K562 (cell line): ENCODE measurements at regions not wholly inside any gene's neighbourhood (a gene's known extent, or its start where the extent isn't known, plus 50 kb on each side); places are given as distances from the start of the nearest gene placed in this dataset.

Experiments used
- ATAC-seq: fragments of 200-7000 bp; cut with Tn5 transposase; 3 replicates; pipeline ENCODE4 v1.9.1; 2020; ENCODE audit warnings: moderate library complexity
- BruUV-seq: library from RNA; stranded (reverse); fragments of 400-500 nt; replicated peaks from 2 replicates; lab custom pipeline; 2021; lab: Mats Ljungman, UMichigan
- CTCF ChIA-PET: fragments of 300-600 bp; formaldehyde crosslinking; extraction: SDS; loops from one replicate; lab custom pipeline; 2021; ENCODE audit warnings: low intra/inter-chr PET ratio; lab: Yijun Ruan, JAX
- POLR2A ChIA-PET: fragments of 300-600, 350-650 bp; sonication (Branson Sonifier 250); formaldehyde crosslinking; extraction: SDS; loops from one replicate; lab custom pipeline; 2021; ENCODE audit warnings: antibody characterized with exemption, inconsistent platforms; lab: Yijun Ruan, JAX
- DNase-seq, 4 experiments: peaks; one replicate each; pipeline versions ENCODE4 v3.0.0 to v3.0.0-alpha.2; 2011 to 2018; ENCODE audit warnings: low spot score in 3 of 4, mixed read lengths in 3 of 4; ENCODE audit errors: extremely low read depth in 1 of 4
- FAIRE-seq: peaks from 2 replicates; lab custom pipeline; 2011; peaks lifted over from hg19 to GRCh38; lab: Jason Lieb, UNC
- H2AFZ ChIP-seq: 2 replicates; pipeline ENCODE4 v1.6.0; 2011; ENCODE audit warnings: low read depth, low read length, control low read depth, inconsistent platforms
- H3K27ac ChIP-seq: fragments of 200-600 bp; 3 replicates; pipeline ENCODE4 v1.8.0; 2011; ENCODE audit warnings: low read depth, mild to moderate bottlenecking, control low read depth, inconsistent platforms, low read length, moderate library complexity, mixed read lengths; ENCODE audit errors: extremely low read depth
- H3K27me3 ChIP-seq, 2 experiments: fragments of 300-600 bp in 1 of 2; 2 replicates in 1 of 2; 3 replicates in 1 of 2; pipeline versions ENCODE4 v1.6.0 to v1.8.0; 2011; ENCODE audit warnings: inconsistent platforms in 2 of 2, low read length in 2 of 2, mild to moderate bottlenecking in 1 of 2, mixed read lengths in 1 of 2, moderate library complexity in 1 of 2; ENCODE audit not compliant: control insufficient read depth in 2 of 2, insufficient read depth in 2 of 2
- H3K36me3 ChIP-seq: fragments of 300-600 bp; 3 replicates; pipeline ENCODE4 v1.8.0; 2011; ENCODE audit warnings: mild to moderate bottlenecking, low read length, inconsistent platforms; ENCODE audit not compliant: control insufficient read depth, insufficient read depth
- H3K4me1 ChIP-seq, 2 experiments: fragments of 200-600 bp in 1 of 2; replicated peaks in 1 of 2; 2 replicates in 1 of 2; 3 replicates in 1 of 2; pipeline versions ENCODE4 v1.5.1 to v1.8.0; 2011; ENCODE audit warnings: inconsistent platforms in 2 of 2, low read length in 2 of 2, mild to moderate bottlenecking in 1 of 2, mixed read lengths in 1 of 2, moderate library complexity in 1 of 2; ENCODE audit not compliant: control insufficient read depth in 2 of 2, insufficient read depth in 2 of 2
- H3K4me2 ChIP-seq: 2 replicates; pipeline ENCODE4 v1.6.1; 2011; ENCODE audit warnings: low read length, control low read depth, inconsistent platforms, mixed read lengths; ENCODE audit not compliant: insufficient read depth
- H3K4me3 ChIP-seq: fragments of 200-600 bp; sonication (generic), shearing (Covaris generic); 2 replicates; pipeline ENCODE4 v1.5.1; 2016; ENCODE audit warnings: control low read depth, inconsistent platforms
- H3K79me2 ChIP-seq: fragments of 200-600 bp; 3 replicates; pipeline ENCODE4 v1.8.0; 2011; ENCODE audit warnings: low read length, inconsistent platforms; ENCODE audit not compliant: control insufficient read depth, insufficient read depth
- H3K9ac ChIP-seq, 2 experiments: 2 replicates each; pipeline versions ENCODE4 v1.6.0 to v1.6.1; 2011; ENCODE audit warnings: low read depth in 2 of 2, low read length in 2 of 2, control low read depth in 1 of 2, inconsistent platforms in 1 of 2, mild to moderate bottlenecking in 1 of 2, mixed read lengths in 1 of 2; ENCODE audit not compliant: insufficient read depth in 1 of 2
- H3K9me1 ChIP-seq: one replicate; pipeline ENCODE4 v1.6.0; 2011; ENCODE audit warnings: inconsistent platforms, mild to moderate bottlenecking, low read length, moderate library complexity; ENCODE audit not compliant: control insufficient read depth, insufficient read depth
- H3K9me3 ChIP-seq: replicated peaks from 2 replicates; pipeline ENCODE4 v1.5.1; 2011; ENCODE audit warnings: low read depth, low read length, inconsistent platforms; ENCODE audit not compliant: control insufficient read depth, insufficient read depth
- H4K20me1 ChIP-seq: replicated peaks from 2 replicates; pipeline ENCODE4 v1.6.1; 2011; ENCODE audit warnings: low read length, inconsistent platforms, mixed read lengths; ENCODE audit not compliant: control insufficient read depth, insufficient read depth
- ETV1 ChIP-seq: fragments of 450-650 bp; conservative IDR thresholded peaks from 2 replicates; pipeline ENCODE4 v1.6.1; 2016; ENCODE audit warnings: missing genetic modification characterization, control low read depth, low read depth, missing compliant biosample characterization
- KLF16 ChIP-seq: IDR thresholded peaks from 2 replicates; pipeline ENCODE4 v1.6.1; 2016; ENCODE audit warnings: antibody characterized with exemption
- MEF2D ChIP-seq: conservative IDR thresholded peaks from 2 replicates; pipeline ENCODE4 v1.6.1; 2016; ENCODE audit warnings: low read depth, missing genetic modification characterization, missing compliant biosample characterization
- MTF1 ChIP-seq: fragments of 250-450 bp; sonication (Bioruptor Pico); IDR thresholded peaks from 2 replicates; pipeline ENCODE4 v1.9.0; 2021; ENCODE audit warnings: moderate library complexity, mild to moderate bottlenecking, inconsistent platforms, borderline replicate concordance
- YY1 ChIP-seq, 3 experiments: IDR thresholded peaks; 2 replicates each; pipeline ENCODE4 v1.6.1; 2011; ENCODE audit warnings: low read length in 2 of 3, mild to moderate bottlenecking in 2 of 3, moderate library complexity in 2 of 3, borderline replicate concordance in 1 of 3, control low read depth in 1 of 3, low read depth in 1 of 3; ENCODE audit not compliant: insufficient read depth in 3 of 3, insufficient replicate concordance in 2 of 3, control insufficient read depth in 1 of 3, insufficient read length in 1 of 3; ENCODE audit errors: extremely low read depth in 1 of 3
- ZNF551 ChIP-seq: fragments of 250-450 bp; sonication (Bioruptor Pico); IDR thresholded peaks from 2 replicates; pipeline ENCODE4 v1.5.0; 2021; ENCODE audit warnings: mild to moderate bottlenecking, moderate library complexity
- ZNF644 ChIP-seq: fragments of 200-800 bp; sonication (Bioruptor generic); IDR thresholded peaks from 2 replicates; pipeline ENCODE4 v1.6.1; 2016; ENCODE audit warnings: low read depth, missing genetic modification characterization, missing compliant biosample characterization
- WGBS: fragments of 100-300 bp; shearing (Covaris generic); methylation state at CpG from one replicate; pipeline ENCODE4 v1.1.6; 2016; ENCODE audit warnings: low coverage, mixed read lengths; ENCODE audit not compliant: insufficient coverage; ENCODE audit errors: missing lambda C conversion rate; 5-methylcytosine and 5-hydroxymethylcytosine counted together
- in situ Hi-C: fragments of 300-500 bp; cut with MboI; formaldehyde crosslinking; loops from 4 replicates; pipeline ENCODE4 v1.15.0; 2018; ENCODE audit warnings: inconsistent platforms, mixed read lengths
- intact Hi-C: fragments of 100-400 bp; cut with micrococcal nuclease; formaldehyde crosslinking; loops from 2 replicates; pipeline ENCODE4 v1.14.2; 2022
- TF ChIP-seq, protein P1 (sequence below): fragments of 250-450 bp; sonication (Bioruptor Pico); IDR thresholded peaks from 2 replicates; pipeline ENCODE4 v1.5.0; 2020; ENCODE audit warnings: mild to moderate bottlenecking
- TF ChIP-seq, protein P2 (sequence below): fragments of 150-350 bp; IDR thresholded peaks from 2 replicates; pipeline ENCODE4 v1.6.1; 2014; ENCODE audit warnings: low read depth, mild to moderate bottlenecking, low read length, borderline replicate concordance
- TF ChIP-seq, protein P3 (sequence below): IDR thresholded peaks from 2 replicates; pipeline ENCODE4 v1.6.1; 2016; ENCODE audit warnings: missing genetic modification characterization, missing compliant biosample characterization
- TF ChIP-seq, protein P4 (sequence below): sonication (generic); formaldehyde crosslinking; IDR thresholded peaks from 2 replicates; pipeline ENCODE4 v1.8.0; 2023; ENCODE audit warnings: mild to moderate bottlenecking, missing genetic modification reagents

DNA sequence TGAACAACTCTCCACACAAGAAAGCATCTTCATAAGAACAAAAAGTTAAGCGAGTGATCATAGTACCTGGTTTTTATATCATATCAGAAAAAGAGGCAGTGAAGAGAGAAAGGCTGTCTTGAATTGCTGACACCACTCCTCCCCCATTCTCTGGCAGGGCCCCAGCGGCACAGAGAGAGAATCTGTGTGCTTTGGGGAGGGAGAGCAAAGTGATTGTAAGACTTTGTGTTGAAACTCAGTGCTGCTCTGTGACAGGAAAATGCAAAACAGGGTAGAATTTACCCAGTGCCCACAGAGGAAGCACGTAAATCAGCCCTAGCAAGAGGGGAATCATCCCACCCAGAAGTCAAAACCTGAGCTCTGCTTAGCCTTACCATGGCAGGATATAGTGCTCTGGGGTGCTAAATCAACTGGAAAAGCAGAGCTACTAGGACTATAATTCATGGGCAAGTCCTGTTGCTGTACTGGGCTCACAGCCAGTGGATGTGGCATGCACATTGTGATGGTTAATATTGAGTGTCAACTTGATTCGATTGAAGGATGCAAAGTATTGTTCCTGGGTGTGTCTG is 174.6 kb downstream of the PRR32 start (continued):
- no peak for TF ChIP-seq YY1 (IDR thresholded peaks at IDR 0.05; ENCODE audit: borderline replicate concordance in 1 of 3, control insufficient read depth in 1 of 3, extremely low read depth in 1 of 3, insufficient read depth in 3 of 3, insufficient read length in 1 of 3, insufficient replicate concordance in 2 of 3, low read depth in 1 of 3, low read length in 2 of 3)

DNA sequence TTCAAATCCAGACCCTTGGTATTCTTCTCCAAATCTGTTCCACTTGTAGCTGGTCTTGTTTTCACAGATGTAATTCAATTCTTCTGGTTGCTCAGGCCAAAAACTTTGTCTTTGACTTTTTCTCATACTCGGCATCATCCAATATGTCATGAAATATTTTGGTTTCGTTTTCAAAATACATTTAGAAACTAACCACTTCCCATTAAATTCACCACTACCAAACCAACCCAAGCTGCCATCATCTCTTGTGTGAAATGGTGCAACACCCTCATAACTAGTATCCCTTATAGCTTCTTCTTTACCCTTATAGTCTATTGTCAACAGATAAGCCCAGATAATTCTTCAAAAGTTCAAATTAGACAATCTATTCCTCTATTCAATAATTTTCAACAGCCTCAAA is 192.1 kb downstream of the PRR32 start:
- BruUV-seq, result no TSS peak
- Histone ChIP-seq H3K9me3 (no peaks in the 10 kb centered on the region), H3K27me3 (no peaks in the 10 kb centered on the region), H3K4me1 (no peaks in the 10 kb centered on the region), H3K79me2 (no peaks in the 10 kb centered on the region), H3K36me3 (no peaks in the 10 kb centered on the region), H3K4me2 (no peak overlapping the region), H4K20me1 (no peaks in the 10 kb centered on the region), H2AFZ (no peak overlapping the region), H3K27ac (no peak overlapping the region), H3K9ac (no peak overlapping the region), H3K4me3 (no peak overlapping the region), H3K9me1 (no peaks in the 10 kb centered on the region)
- 0% methylated on average over 2 of the region's 2 CpGs for WGBS
- intact Hi-C loops (no loop called here), in situ Hi-C loops (no loop called here)
- no peak for FAIRE-seq
- no peak for DNase-seq
- POLR2A ChIA-PET, result no interaction called here
- ATAC-seq, result no peak
- CTCF ChIA-PET, result no interaction called here
- TF ChIP-seq, protein P1, sequence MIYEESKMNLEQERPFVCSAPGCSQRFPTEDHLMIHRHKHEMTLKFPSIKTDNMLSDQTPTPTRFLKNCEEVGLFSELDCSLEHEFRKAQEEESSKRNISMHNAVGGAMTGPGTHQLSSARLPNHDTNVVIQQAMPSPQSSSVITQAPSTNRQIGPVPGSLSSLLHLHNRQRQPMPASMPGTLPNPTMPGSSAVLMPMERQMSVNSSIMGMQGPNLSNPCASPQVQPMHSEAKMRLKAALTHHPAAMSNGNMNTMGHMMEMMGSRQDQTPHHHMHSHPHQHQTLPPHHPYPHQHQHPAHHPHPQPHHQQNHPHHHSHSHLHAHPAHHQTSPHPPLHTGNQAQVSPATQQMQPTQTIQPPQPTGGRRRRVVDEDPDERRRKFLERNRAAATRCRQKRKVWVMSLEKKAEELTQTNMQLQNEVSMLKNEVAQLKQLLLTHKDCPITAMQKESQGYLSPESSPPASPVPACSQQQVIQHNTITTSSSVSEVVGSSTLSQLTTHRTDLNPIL (CRISPR knock-in tag), result no peak
- no peak for TF ChIP-seq ETV1
- TF ChIP-seq, protein P2, sequence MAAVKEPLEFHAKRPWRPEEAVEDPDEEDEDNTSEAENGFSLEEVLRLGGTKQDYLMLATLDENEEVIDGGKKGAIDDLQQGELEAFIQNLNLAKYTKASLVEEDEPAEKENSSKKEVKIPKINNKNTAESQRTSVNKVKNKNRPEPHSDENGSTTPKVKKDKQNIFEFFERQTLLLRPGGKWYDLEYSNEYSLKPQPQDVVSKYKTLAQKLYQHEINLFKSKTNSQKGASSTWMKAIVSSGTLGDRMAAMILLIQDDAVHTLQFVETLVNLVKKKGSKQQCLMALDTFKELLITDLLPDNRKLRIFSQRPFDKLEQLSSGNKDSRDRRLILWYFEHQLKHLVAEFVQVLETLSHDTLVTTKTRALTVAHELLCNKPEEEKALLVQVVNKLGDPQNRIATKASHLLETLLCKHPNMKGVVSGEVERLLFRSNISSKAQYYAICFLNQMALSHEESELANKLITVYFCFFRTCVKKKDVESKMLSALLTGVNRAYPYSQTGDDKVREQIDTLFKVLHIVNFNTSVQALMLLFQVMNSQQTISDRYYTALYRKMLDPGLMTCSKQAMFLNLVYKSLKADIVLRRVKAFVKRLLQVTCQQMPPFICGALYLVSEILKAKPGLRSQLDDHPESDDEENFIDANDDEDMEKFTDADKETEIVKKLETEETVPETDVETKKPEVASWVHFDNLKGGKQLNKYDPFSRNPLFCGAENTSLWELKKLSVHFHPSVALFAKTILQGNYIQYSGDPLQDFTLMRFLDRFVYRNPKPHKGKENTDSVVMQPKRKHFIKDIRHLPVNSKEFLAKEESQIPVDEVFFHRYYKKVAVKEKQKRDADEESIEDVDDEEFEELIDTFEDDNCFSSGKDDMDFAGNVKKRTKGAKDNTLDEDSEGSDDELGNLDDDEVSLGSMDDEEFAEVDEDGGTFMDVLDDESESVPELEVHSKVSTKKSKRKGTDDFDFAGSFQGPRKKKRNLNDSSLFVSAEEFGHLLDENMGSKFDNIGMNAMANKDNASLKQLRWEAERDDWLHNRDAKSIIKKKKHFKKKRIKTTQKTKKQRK, result no peak
- no peak for TF ChIP-seq ZNF551 (CRISPR knock-in tag)
- no peak for TF ChIP-seq MEF2D (tag)
- TF ChIP-seq, protein P3, sequence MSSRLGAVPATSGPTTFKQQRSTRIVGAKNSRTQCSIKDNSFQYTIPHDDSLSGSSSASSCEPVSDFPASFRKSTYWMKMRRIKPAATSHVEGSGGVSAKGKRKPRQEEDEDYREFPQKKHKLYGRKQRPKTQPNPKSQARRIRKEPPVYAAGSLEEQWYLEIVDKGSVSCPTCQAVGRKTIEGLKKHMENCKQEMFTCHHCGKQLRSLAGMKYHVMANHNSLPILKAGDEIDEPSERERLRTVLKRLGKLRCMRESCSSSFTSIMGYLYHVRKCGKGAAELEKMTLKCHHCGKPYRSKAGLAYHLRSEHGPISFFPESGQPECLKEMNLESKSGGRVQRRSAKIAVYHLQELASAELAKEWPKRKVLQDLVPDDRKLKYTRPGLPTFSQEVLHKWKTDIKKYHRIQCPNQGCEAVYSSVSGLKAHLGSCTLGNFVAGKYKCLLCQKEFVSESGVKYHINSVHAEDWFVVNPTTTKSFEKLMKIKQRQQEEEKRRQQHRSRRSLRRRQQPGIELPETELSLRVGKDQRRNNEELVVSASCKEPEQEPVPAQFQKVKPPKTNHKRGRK, result no peak
- TF ChIP-seq, protein P4, sequence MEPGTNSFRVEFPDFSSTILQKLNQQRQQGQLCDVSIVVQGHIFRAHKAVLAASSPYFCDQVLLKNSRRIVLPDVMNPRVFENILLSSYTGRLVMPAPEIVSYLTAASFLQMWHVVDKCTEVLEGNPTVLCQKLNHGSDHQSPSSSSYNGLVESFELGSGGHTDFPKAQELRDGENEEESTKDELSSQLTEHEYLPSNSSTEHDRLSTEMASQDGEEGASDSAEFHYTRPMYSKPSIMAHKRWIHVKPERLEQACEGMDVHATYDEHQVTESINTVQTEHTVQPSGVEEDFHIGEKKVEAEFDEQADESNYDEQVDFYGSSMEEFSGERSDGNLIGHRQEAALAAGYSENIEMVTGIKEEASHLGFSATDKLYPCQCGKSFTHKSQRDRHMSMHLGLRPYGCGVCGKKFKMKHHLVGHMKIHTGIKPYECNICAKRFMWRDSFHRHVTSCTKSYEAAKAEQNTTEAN (CRISPR knock-in tag), result no peak
- TF ChIP-seq ZNF644 (tag), result no peak
- TF ChIP-seq MTF1, result no peak
- TF ChIP-seq KLF16, result no peak
